HEK293T (cell line): ENCODE measurements at regions not wholly inside any gene's neighbourhood (a gene's known extent, or its start where the extent isn't known, plus 50 kb on each side); places are given as distances from the start of the nearest gene placed in this dataset.

Source experiments
- CTCF ChIA-PET: fragments of 350-600 bp; formaldehyde crosslinking; extraction: SDS; loops from one replicate; lab custom pipeline; 2021; ENCODE audit warnings: antibody characterized with exemption, inconsistent platforms; lab: Yijun Ruan, JAX
- POLR2A ChIA-PET: fragments of 350-600 bp; formaldehyde crosslinking; extraction: SDS; loops from one replicate; lab custom pipeline; 2020; ENCODE audit warnings: antibody characterized with exemption, inconsistent platforms; lab: Yijun Ruan, JAX
- DNase-seq: peaks from one replicate; pipeline ENCODE4 v3.0.0; 2012; ENCODE audit warnings: mixed read lengths; ENCODE audit errors: extremely low spot score
- ARNT ChIP-seq: fragments of 450-650 bp; IDR thresholded peaks from 2 replicates; pipeline ENCODE4 v1.6.1; 2017; ENCODE audit warnings: mild to moderate bottlenecking
- BHLHE40 ChIP-seq: fragments of 450-650 bp; IDR thresholded peaks from 2 replicates; pipeline ENCODE4 v1.6.1; 2016; ENCODE audit warnings: mild to moderate bottlenecking, moderate library complexity, borderline replicate concordance
- CTBP1 ChIP-seq: fragments of 450-650 bp; IDR thresholded peaks from 2 replicates; pipeline ENCODE4 v1.6.1; 2016; ENCODE audit warnings: borderline replicate concordance
- ELF4 ChIP-seq: fragments of 450-650 bp; IDR thresholded peaks from 2 replicates; pipeline ENCODE4 v1.6.1; 2017; ENCODE audit warnings: antibody characterized with exemption
- FOXA1 ChIP-seq: fragments of 450-650 bp; IDR thresholded peaks from 2 replicates; pipeline ENCODE4 v1.6.1; 2016; ENCODE audit warnings: mild to moderate bottlenecking
- FOXK2 ChIP-seq: fragments of 450-650 bp; IDR thresholded peaks from 2 replicates; pipeline ENCODE4 v1.6.1; 2016; ENCODE audit warnings: mild to moderate bottlenecking
- FOXM1 ChIP-seq: fragments of 450-650 bp; IDR thresholded peaks from 2 replicates; pipeline ENCODE4 v1.6.1; 2017; ENCODE audit warnings: mild to moderate bottlenecking, borderline replicate concordance
- HDGF ChIP-seq: fragments of 450-650 bp; IDR thresholded peaks from 2 replicates; pipeline ENCODE4 v1.6.1; 2017; ENCODE audit warnings: antibody characterized with exemption, borderline replicate concordance
- L3MBTL2 ChIP-seq: fragments of 450-650 bp; conservative IDR thresholded peaks from 2 replicates; pipeline ENCODE4 v1.6.1; 2016; ENCODE audit warnings: mild to moderate bottlenecking
- LEF1 ChIP-seq: fragments of 450-650 bp; IDR thresholded peaks from 2 replicates; pipeline ENCODE4 v1.6.1; 2017; ENCODE audit warnings: mild to moderate bottlenecking, borderline replicate concordance
- NFRKB ChIP-seq: fragments of 450-650 bp; IDR thresholded peaks from 2 replicates; pipeline ENCODE4 v1.6.1; 2016; ENCODE audit warnings: mild to moderate bottlenecking, moderate library complexity
- SP1 ChIP-seq: fragments of 450-650 bp; IDR thresholded peaks from 2 replicates; pipeline ENCODE4 v1.6.1; 2017
- SUZ12 ChIP-seq: fragments of 450-650 bp; IDR thresholded peaks from 2 replicates; pipeline ENCODE4 v1.6.1; 2016; ENCODE audit warnings: mild to moderate bottlenecking
- TARDBP ChIP-seq: fragments of 450-650 bp; IDR thresholded peaks from 2 replicates; pipeline ENCODE4 v1.6.1; 2016
- ZNF384 ChIP-seq: fragments of 450-650 bp; IDR thresholded peaks from 2 replicates; pipeline ENCODE4 v1.6.1; 2016
- TF ChIP-seq, protein P1 (sequence below): fragments of 450-650 bp; IDR thresholded peaks from 2 replicates; pipeline ENCODE4 v1.6.1; 2016

DNA sequence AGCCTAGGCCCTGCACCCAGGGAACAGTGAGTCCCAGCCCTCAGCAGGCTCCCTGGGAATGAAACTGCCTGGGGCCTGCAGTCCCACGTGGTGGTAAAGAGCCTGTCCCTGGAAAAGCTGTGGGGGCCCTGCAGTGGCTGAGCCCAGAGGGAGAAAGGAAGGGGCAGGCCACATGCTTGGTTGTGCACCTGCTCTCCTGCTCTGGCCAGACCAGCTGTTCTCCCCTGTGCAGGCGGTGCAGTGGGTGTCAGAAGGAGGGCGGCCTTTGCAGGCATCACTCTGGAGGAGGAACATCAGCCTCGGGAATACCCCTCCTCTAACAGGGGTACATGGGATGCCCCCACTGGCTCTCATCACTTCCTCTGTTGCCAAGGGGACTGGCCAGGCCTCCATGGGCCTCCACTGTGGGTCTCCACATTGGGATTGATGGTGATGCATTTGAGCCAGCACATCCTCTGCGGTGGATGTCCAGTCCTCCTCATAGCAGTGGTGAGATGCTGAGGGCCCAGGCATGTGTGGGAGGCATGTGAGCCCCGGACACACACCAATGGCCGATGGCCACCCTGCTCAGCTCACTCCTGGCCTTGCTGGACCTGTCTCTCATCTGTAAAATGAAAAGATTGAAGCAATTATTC lies 690.4 kb downstream of the BRD1 start:
- ChIA-PET CTCF (no interaction called here), POLR2A (no interaction called here)
- no peak for DNase-seq
- TF ChIP-seq L3MBTL2 (no peak), NFRKB (no peak), LEF1 (no peak), HDGF (no peak), FOXM1 (no peak), SP1 (no peak), BHLHE40 (no peak), ZNF384 (no peak), FOXA1 (no peak), FOXK2 (no peak), ELF4 (no peak), ARNT (no peak), CTBP1 (no peak), TARDBP (no peak), SUZ12 (no peak)
- TF ChIP-seq, protein P1, sequence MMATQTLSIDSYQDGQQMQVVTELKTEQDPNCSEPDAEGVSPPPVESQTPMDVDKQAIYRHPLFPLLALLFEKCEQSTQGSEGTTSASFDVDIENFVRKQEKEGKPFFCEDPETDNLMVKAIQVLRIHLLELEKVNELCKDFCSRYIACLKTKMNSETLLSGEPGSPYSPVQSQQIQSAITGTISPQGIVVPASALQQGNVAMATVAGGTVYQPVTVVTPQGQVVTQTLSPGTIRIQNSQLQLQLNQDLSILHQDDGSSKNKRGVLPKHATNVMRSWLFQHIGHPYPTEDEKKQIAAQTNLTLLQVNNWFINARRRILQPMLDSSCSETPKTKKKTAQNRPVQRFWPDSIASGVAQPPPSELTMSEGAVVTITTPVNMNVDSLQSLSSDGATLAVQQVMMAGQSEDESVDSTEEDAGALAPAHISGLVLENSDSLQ: no peak

DNA sequence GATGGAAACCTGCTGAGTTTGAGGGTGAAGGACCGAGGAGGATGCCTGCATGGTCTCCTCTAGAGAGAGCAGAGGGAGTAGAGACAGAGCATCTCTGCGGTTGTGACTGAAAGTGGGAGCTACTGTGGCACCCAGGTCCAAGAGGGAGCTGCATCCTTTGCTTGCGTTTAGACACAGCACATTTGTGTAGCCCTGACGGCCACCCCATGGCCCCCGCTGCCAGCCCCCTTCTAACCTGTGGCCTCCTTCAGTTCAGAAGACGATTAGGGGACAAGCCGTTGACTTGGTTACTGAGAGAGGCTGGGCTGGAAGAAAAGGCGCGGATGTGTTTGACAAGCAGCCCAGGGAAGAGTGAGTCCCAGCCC lies 690.9 kb downstream of the BRD1 start:
- TF ChIP-seq TARDBP (no peak), ARNT (no peak), SP1 (no peak), ZNF384 (no peak), L3MBTL2 (no peak), NFRKB (no peak)
- POLR2A ChIA-PET: no interaction called here
- CTCF ChIA-PET: no interaction called here
- no peak for DNase-seq

DNA sequence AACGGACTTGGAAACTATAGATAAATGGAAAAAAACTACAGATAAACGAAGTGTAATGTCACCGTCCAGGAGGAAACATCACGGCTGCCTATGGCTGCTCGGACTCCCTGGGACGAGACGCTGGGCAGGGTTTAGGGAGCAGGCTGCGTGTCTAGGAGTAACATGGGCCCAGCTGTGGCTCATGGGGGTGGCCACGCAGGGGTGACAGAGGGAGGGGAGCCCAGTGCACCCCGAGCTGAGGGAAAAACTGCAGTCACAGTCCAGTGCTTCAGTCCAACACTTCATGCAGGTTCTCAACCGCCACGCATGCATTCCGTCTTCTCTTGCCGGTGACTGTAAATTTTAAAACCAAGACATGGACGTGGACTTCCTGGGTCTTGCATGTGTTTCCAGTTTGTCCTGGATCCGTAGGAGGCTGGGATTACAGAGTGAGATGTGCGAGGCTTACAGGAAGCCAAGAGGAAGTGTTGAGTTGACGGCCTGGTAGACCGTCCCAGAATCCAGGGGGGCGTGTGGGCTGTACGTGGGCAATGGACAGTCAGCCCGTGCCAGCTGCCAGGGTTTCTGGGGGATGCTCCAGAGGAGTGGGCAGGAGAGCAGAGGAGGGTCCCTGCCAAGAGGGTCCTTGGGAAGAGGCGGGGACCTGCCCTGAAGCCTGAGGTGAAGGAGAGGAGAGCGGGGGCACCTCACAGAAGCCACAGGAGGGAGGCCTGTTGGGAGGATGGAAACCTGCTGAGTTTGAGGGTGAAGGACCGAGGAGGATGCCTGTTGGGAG lies 691.4 kb downstream of the BRD1 start:
- CTCF ChIA-PET: no interaction called here
- TF ChIP-seq SUZ12: no peak
- TF ChIP-seq NFRKB: no peak
- no peak for TF ChIP-seq TARDBP
- TF ChIP-seq SP1: no peak
- no peak for TF ChIP-seq FOXA1
- TF ChIP-seq FOXK2: no peak
- no peak for TF ChIP-seq LEF1
- TF ChIP-seq, protein P1: no peak
- TF ChIP-seq L3MBTL2: no peak
- TF ChIP-seq CTBP1: no peak
- no peak for TF ChIP-seq ZNF384
- no peak for TF ChIP-seq ELF4
- TF ChIP-seq ARNT: no peak
- TF ChIP-seq BHLHE40: no peak
- TF ChIP-seq FOXM1: no peak
- no peak for TF ChIP-seq HDGF
- no peak for DNase-seq
- POLR2A ChIA-PET: no interaction called here

DNA sequence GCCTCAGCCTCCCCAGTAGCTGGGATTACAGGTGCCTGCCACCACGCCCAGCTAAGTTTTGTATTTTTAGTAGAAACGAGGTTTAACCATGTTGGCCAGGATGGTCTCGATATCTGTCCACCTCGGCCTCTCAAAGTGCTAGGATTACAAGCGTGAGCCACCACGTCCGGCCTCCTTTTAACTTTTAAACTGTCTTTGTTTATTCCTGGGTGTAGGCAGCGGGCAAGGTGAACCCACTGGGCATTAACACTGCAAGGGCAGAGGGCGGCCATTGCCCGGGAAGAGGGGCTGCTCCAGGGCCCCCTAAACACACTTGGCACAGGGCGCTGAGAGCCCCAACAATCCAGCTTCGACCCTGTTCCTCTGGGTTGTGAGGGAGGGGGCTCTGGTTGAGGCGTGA lies 693.6 kb downstream of the BRD1 start:
- no peak for TF ChIP-seq TARDBP
- TF ChIP-seq SUZ12: no peak
- DNase-seq: no peak
- CTCF ChIA-PET: no interaction called here
- POLR2A ChIA-PET: no interaction called here

DNA sequence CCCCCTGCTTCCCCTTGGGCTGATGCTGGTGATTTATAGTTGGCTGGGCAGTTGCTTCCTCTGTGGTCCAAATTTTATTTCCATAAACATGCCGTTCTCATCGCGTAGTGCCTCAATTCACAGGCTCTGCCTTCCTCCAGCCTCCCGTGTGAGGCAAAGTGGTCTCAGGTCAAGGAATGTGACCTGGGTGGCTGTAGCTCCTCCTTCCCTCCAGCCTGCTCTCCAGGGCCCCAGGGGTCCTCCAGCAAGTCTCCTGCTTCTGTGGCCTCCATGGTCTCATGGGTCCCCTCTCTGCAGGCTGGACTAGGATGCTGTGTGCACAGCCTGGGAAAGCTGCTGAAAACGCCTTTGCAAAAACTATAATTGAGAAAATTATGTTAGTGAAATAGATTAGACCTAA lies 694.1 kb downstream of the BRD1 start:
- TF ChIP-seq FOXM1: no peak
- no peak for TF ChIP-seq LEF1
- TF ChIP-seq SP1: no peak
- no peak for TF ChIP-seq FOXA1
- TF ChIP-seq BHLHE40: no peak
- TF ChIP-seq TARDBP: no peak
- no peak for TF ChIP-seq HDGF
- no peak for TF ChIP-seq L3MBTL2
- TF ChIP-seq ZNF384: no peak
- TF ChIP-seq CTBP1: no peak
- CTCF ChIA-PET: no interaction called here
- POLR2A ChIA-PET: no interaction called here
- DNase-seq: no peak

DNA sequence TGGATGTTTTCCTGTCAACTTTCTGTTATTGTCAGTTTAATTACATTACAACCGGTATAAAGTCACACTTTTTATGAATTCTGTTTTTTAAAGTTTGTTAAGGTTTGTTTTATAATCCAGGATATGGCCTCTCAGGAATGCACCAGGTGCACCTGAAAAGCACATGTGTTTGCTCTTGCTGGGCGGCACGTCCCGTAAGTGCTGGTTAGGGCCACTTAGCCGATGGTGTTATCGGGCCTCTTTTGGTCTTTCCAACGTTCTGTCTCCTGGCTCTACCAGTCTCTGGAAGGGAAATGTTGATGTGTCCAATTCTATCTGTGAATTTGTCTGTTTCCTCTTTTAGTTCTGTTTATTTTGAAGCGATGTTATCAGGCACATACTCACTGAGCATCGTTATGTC lies 695.7 kb downstream of the BRD1 start:
- POLR2A ChIA-PET: no interaction called here
- no peak for DNase-seq
- no peak for TF ChIP-seq SP1
- no peak for TF ChIP-seq L3MBTL2
- no peak for TF ChIP-seq ARNT
- no peak for TF ChIP-seq ZNF384
- TF ChIP-seq ELF4: no peak
- no peak for TF ChIP-seq BHLHE40
- TF ChIP-seq NFRKB: no peak
- TF ChIP-seq, protein P1: no peak
- TF ChIP-seq TARDBP: no peak
- no peak for TF ChIP-seq HDGF
- no peak for TF ChIP-seq FOXK2
- no peak for TF ChIP-seq CTBP1
- TF ChIP-seq LEF1: no peak
- TF ChIP-seq SUZ12: no peak
- TF ChIP-seq FOXA1: no peak
- no peak for TF ChIP-seq FOXM1
- CTCF ChIA-PET: no interaction called here
